ENCODE measurements at regions not wholly inside any gene's neighbourhood (a gene's known extent, or its start where the extent isn't known, plus 50 kb on each side); places are given as distances from the start of the nearest gene placed in this dataset.

GRCh38 chr2:88854528-88854927, 163.1 kb downstream of the RPIA start:
- Mint-ChIP-seq H3K4me3 (no peak overlapping the region), H3K4me1 (peaks cover 33% of the 10 kb centered on the region), H3K27ac (no peak overlapping the region), H3K36me3 (ENCODE audit: low read depth) (no peaks in the 10 kb centered on the region), H3K27me3 (ENCODE audit: insufficient read depth, low read depth, poor library complexity) (peaks cover 2% of the 10 kb centered on the region), H3K9me3 (no peaks in the 10 kb centered on the region)
- Histone ChIP-seq H3K27me3 (ENCODE audit: insufficient read depth) (no peaks in the 10 kb centered on the region), H3K4me1 (ENCODE audit: insufficient read depth) (peaks cover 21% of the 10 kb centered on the region), H3K4me2 (no peak overlapping the region), H3K4me3 (no peak overlapping the region), H3F3A (replicated peaks; ENCODE audit: low read depth) (no peaks in the 10 kb centered on the region), H3K9me2 (ENCODE audit: insufficient read depth) (no peaks in the 10 kb centered on the region), H2AFZ (no peak overlapping the region), H3K36me3 (ENCODE audit: insufficient read depth) (no peaks in the 10 kb centered on the region), H3K27ac (ENCODE audit: low read depth) (no peak overlapping the region), H4K20me1 (replicated peaks; ENCODE audit: insufficient read depth) (no peaks in the 10 kb centered on the region), H3K79me2 (replicated peaks; ENCODE audit: insufficient read depth) (no peaks in the 10 kb centered on the region)
- DNase-seq (ENCODE audit: low spot score) = no peak
- ATAC-seq = no peak
- TF ChIP-seq CTCF (conservative IDR thresholded peaks at IDR 0.05; ENCODE audit: low read depth in 2 of 2) = no peak
- TF ChIP-seq ZNF331 (CRISPR knock-in tag; IDR thresholded peaks at IDR 0.05; ENCODE audit: low read depth) = no peak
- TF ChIP-seq POLR2AphosphoS5 (IDR thresholded peaks at IDR 0.05; ENCODE audit: low read depth) = no peak
- TF ChIP-seq ZNF114 (CRISPR knock-in tag; IDR thresholded peaks at IDR 0.05) = no peak
- TF ChIP-seq STAT1 (IDR thresholded peaks at IDR 0.05; ENCODE audit: unreplicated experiment) = no peak
- TF ChIP-seq, protein P1, sequence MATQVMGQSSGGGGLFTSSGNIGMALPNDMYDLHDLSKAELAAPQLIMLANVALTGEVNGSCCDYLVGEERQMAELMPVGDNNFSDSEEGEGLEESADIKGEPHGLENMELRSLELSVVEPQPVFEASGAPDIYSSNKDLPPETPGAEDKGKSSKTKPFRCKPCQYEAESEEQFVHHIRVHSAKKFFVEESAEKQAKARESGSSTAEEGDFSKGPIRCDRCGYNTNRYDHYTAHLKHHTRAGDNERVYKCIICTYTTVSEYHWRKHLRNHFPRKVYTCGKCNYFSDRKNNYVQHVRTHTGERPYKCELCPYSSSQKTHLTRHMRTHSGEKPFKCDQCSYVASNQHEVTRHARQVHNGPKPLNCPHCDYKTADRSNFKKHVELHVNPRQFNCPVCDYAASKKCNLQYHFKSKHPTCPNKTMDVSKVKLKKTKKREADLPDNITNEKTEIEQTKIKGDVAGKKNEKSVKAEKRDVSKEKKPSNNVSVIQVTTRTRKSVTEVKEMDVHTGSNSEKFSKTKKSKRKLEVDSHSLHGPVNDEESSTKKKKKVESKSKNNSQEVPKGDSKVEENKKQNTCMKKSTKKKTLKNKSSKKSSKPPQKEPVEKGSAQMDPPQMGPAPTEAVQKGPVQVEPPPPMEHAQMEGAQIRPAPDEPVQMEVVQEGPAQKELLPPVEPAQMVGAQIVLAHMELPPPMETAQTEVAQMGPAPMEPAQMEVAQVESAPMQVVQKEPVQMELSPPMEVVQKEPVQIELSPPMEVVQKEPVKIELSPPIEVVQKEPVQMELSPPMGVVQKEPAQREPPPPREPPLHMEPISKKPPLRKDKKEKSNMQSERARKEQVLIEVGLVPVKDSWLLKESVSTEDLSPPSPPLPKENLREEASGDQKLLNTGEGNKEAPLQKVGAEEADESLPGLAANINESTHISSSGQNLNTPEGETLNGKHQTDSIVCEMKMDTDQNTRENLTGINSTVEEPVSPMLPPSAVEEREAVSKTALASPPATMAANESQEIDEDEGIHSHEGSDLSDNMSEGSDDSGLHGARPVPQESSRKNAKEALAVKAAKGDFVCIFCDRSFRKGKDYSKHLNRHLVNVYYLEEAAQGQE (IDR thresholded peaks at IDR 0.05; ENCODE audit: unreplicated experiment) = no peak
- TF ChIP-seq, protein P2, sequence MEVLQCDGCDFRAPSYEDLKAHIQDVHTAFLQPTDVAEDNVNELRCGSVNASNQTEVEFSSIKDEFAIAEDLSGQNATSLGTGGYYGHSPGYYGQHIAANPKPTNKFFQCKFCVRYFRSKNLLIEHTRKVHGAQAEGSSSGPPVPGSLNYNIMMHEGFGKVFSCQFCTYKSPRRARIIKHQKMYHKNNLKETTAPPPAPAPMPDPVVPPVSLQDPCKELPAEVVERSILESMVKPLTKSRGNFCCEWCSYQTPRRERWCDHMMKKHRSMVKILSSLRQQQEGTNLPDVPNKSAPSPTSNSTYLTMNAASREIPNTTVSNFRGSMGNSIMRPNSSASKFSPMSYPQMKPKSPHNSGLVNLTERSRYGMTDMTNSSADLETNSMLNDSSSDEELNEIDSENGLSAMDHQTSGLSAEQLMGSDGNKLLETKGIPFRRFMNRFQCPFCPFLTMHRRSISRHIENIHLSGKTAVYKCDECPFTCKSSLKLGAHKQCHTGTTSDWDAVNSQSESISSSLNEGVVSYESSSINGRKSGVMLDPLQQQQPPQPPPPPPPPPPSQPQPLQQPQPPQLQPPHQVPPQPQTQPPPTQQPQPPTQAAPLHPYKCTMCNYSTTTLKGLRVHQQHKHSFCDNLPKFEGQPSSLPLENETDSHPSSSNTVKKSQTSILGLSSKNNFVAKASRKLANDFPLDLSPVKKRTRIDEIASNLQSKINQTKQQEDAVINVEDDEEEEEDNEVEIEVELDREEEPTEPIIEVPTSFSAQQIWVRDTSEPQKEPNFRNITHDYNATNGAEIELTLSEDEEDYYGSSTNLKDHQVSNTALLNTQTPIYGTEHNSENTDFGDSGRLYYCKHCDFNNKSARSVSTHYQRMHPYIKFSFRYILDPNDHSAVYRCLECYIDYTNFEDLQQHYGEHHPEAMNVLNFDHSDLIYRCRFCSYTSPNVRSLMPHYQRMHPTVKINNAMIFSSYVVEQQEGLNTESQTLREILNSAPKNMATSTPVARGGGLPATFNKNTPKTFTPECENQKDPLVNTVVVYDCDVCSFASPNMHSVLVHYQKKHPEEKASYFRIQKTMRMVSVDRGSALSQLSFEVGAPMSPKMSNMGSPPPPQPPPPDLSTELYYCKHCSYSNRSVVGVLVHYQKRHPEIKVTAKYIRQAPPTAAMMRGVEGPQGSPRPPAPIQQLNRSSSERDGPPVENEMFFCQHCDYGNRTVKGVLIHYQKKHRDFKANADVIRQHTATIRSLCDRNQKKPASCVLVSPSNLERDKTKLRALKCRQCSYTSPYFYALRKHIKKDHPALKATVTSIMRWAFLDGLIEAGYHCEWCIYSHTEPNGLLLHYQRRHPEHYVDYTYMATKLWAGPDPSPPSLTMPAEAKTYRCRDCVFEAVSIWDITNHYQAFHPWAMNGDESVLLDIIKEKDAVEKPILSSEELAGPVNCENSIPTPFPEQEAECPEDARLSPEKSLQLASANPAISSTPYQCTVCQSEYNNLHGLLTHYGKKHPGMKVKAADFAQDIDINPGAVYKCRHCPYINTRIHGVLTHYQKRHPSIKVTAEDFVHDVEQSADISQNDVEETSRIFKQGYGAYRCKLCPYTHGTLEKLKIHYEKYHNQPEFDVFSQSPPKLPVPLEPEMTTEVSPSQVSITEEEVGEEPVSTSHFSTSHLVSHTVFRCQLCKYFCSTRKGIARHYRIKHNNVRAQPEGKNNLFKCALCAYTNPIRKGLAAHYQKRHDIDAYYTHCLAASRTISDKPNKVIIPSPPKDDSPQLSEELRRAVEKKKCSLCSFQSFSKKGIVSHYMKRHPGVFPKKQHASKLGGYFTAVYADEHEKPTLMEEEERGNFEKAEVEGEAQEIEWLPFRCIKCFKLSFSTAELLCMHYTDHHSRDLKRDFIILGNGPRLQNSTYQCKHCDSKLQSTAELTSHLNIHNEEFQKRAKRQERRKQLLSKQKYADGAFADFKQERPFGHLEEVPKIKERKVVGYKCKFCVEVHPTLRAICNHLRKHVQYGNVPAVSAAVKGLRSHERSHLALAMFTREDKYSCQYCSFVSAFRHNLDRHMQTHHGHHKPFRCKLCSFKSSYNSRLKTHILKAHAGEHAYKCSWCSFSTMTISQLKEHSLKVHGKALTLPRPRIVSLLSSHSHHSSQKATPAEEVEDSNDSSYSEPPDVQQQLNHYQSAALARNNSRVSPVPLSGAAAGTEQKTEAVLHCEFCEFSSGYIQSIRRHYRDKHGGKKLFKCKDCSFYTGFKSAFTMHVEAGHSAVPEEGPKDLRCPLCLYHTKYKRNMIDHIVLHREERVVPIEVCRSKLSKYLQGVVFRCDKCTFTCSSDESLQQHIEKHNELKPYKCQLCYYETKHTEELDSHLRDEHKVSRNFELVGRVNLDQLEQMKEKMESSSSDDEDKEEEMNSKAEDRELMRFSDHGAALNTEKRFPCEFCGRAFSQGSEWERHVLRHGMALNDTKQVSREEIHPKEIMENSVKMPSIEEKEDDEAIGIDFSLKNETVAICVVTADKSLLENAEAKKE (CRISPR knock-in tag; IDR thresholded peaks at IDR 0.05) = no peak
- no peak for TF ChIP-seq EZH2 (IDR thresholded peaks at IDR 0.05; ENCODE audit: low read depth, unreplicated experiment)
- no peak for TF ChIP-seq JUNB (IDR thresholded peaks at IDR 0.05; ENCODE audit: unreplicated experiment)
- TF ChIP-seq CREB1 (CRISPR knock-in tag; IDR thresholded peaks at IDR 0.05; ENCODE audit: low read depth) = no peak
- no peak for TF ChIP-seq NANOG (IDR thresholded peaks at IDR 0.05; ENCODE audit: borderline replicate concordance)
- TF ChIP-seq, protein P3, sequence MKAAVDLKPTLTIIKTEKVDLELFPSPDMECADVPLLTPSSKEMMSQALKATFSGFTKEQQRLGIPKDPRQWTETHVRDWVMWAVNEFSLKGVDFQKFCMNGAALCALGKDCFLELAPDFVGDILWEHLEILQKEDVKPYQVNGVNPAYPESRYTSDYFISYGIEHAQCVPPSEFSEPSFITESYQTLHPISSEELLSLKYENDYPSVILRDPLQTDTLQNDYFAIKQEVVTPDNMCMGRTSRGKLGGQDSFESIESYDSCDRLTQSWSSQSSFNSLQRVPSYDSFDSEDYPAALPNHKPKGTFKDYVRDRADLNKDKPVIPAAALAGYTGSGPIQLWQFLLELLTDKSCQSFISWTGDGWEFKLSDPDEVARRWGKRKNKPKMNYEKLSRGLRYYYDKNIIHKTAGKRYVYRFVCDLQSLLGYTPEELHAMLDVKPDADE (IDR thresholded peaks at IDR 0.05) = no peak
- no peak for TF ChIP-seq EZH2phosphoT487 (IDR thresholded peaks at IDR 0.05; ENCODE audit: unreplicated experiment)
